HFF-Myc (cell line): ENCODE measurements at regions not wholly inside any gene's neighbourhood (a gene's known extent, or its start where the extent isn't known, plus 50 kb on each side); places are given as distances from the start of the nearest gene placed in this dataset.

Source experiments
- DNase-seq: peaks from one replicate; pipeline ENCODE4 v3.0.0-alpha.2; 2011; ENCODE audit warnings: low read depth; ENCODE audit errors: extremely low read depth
- H3K4me3 ChIP-seq: replicated peaks from 2 replicates; pipeline ENCODE4 v1.5.1; 2011; ENCODE audit warnings: low read depth, mild to moderate bottlenecking, control low read depth, low read length
- TF ChIP-seq, protein P1 (sequence below): IDR thresholded peaks from 2 replicates; pipeline ENCODE4 v1.5.1; 2012; ENCODE audit warnings: mild to moderate bottlenecking, low read depth, low read length, control low read depth; ENCODE audit errors: missing control alignments

DNA sequence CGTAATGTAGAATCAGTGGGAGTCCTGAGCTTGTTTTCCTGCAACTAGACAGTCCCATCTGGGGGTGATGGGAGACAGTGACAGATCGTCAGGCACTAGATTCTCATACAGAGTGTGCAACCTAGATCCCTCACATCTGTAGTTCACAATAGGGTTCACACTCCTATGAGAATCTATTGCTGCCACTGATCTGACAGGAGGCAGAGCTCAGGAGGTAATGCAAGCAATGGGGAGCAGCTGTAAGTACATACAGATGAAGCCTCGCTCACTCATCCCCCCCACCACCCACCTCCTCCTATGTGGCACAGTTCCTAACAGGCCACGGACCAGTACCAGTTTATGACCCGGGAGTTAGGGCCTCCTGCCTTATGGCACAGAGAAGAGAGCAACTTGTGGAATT is 116.2 kb upstream of the PIK3R1 start:
- no peak for DNase-seq
- H3K4me3 ChIP-seq = no peak overlapping the region
- TF ChIP-seq, protein P1, sequence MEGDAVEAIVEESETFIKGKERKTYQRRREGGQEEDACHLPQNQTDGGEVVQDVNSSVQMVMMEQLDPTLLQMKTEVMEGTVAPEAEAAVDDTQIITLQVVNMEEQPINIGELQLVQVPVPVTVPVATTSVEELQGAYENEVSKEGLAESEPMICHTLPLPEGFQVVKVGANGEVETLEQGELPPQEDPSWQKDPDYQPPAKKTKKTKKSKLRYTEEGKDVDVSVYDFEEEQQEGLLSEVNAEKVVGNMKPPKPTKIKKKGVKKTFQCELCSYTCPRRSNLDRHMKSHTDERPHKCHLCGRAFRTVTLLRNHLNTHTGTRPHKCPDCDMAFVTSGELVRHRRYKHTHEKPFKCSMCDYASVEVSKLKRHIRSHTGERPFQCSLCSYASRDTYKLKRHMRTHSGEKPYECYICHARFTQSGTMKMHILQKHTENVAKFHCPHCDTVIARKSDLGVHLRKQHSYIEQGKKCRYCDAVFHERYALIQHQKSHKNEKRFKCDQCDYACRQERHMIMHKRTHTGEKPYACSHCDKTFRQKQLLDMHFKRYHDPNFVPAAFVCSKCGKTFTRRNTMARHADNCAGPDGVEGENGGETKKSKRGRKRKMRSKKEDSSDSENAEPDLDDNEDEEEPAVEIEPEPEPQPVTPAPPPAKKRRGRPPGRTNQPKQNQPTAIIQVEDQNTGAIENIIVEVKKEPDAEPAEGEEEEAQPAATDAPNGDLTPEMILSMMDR = no peak

DNA sequence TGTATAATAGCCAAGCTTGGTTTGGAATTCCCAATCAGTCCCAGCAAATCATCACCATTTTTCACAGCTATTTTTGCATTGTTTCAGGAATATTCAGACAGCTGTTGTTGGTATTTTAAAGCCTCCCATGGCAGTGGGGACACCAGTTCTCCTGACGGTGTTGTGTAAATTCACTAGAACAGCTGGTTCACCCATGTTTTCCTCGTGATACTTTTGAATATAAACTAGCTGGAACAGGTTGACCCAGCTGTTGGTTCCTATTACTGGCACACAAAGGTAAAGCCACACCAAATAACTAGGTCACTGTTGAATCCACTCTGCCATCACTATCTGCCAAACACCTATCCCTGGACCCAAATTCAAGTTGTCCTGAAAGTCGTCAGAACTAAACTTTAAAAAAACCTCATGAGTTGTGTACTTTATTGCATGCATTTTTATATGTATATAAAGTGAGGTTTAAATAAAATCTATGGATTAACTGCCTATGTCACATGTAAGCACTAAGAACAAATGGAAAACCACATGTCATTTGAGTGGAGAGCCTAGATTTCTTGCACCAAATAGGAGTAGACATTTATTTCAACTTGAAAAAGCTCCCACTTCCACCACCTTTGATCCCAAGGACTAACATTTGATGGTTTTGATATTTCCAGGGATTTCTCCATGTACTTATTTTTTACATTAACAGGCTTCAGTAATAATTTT is 121.9 kb upstream of the PIK3R1 start:
- no peak for DNase-seq
- TF ChIP-seq, protein P1 = no peak
- H3K4me3 ChIP-seq = no peak overlapping the region

DNA sequence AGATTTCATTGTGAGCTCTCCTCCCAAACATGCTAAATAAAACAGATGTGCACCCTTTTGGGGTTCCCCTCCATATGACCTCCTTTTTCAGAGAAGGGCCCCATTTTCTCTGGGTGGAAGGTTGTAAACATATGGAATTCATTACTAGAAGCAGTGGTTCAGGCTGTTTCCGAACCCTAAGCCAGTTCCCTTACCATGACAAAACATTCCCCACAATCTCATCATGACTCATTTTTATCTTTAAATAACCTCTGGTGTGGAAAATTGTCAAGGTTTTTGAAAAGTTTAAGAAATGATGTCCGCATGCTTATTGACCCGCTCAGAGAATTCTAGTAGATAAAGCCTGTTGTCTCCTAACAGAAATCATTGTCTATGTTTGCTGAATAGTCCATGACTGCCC is 127.3 kb upstream of the PIK3R1 start:
- no peak overlapping the region for H3K4me3 ChIP-seq
- TF ChIP-seq, protein P1 = no peak
- DNase-seq = no peak

DNA sequence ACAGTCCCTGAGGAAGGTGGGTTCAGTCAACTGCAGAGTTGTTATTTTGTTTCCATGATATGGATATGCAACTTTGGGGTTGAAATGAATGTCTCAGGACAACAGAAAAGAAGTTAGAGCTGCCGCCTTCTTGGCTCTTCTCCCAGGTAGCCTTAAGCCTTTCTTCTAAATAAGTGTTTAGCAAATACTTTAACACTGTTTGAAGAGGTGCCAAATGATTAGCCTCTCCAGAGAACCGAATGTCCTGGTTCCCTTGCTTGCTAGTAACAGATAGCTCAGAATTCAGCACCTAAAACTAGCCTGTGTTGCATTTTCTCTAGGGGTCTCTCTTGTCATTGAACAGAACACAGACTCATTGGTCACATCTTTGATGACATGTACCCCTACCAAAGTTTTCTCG is 127.7 kb upstream of the PIK3R1 start:
- DNase-seq = no peak
- TF ChIP-seq, protein P1 = no peak
- no peak overlapping the region for H3K4me3 ChIP-seq

DNA sequence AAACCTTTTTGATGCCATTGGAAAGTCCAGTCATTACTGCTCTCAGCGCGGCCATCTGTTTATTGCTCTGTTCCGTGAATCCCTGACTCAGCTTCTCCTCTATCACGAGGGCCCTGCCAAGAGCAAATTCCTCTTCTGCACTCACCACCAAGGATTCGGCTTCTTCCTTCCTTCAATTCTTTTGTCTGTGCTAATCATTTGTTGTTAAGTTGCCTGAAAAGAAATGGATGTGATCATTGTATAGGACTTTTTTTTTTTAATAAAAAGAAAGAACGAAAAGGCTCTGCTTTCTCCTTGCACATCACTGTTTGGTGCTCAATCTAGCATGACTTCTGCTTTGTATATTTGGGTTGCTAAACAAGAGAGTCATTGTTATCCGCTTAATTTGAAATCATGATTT is 128.7 kb upstream of the PIK3R1 start:
- no peak for DNase-seq
- TF ChIP-seq, protein P1 = no peak
- no peak overlapping the region for H3K4me3 ChIP-seq

DNA sequence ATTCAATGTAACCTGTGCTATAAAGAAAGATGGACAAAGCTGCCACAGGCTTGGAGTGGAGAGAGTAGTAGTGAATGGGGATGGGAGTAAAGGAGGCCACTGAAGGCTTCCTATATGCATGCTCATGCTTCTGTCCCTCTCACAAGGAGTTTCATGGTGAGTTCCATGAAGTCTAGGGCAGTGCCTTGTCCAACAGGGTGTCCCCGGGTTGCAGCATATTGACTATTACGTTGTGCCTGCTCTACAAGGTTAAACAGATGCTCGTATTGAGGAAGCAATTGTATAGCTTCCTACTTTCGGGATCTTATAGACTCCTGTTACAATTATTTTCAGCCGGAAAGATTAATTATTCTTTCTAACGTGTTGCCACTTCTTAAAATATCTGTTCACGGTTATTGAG is 129.1 kb upstream of the PIK3R1 start:
- H3K4me3 ChIP-seq = no peak overlapping the region
- DNase-seq = no peak
- TF ChIP-seq, protein P1 = no peak

DNA sequence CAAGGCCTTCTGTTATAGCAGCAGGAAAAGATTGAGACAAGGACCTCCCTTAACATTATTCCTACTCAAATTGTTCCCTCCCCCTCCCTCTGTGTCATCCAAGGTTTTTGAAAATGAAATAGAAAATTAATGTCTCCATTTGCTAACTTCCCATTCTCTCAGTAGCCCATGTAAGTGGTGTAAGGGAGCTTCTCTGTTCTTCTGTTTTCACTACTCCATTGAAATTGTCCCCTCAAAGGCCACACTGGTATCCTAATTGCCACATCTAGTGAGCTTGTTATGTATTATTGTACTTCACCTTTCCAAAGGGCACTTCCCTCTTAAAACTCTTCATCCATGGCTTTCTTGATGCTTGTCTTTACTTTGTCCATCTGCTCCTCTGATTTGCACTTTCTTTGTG is 131.2 kb upstream of the PIK3R1 start:
- TF ChIP-seq, protein P1 = no peak
- DNase-seq = no peak
- H3K4me3 ChIP-seq = no peak overlapping the region
